ENCODE measurements at regions not wholly inside any gene's neighbourhood (a gene's known extent, or its start where the extent isn't known, plus 50 kb on each side); places are given as distances from the start of the nearest gene placed in this dataset.

DNA sequence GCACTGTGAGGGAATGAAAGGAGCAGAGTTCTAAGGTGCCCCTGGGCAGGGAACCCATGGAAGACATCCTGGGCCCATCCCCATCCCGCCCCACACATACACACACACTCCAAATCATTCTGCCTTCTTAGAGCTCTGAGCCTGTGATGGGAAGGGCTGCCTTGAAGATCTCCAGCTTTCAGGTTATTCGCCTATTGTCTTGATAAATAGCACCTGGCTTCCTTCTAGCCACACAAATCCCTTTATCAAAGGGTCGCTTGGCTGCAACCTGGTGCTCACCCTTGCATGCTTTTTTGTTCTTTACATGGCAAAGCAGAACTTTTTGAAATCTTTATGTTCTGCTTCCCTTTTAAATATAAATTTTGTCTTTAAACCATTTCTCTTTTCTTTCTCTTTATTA is 112.2 kb upstream of the TMTC1 start:
- TF ChIP-seq, protein P1, sequence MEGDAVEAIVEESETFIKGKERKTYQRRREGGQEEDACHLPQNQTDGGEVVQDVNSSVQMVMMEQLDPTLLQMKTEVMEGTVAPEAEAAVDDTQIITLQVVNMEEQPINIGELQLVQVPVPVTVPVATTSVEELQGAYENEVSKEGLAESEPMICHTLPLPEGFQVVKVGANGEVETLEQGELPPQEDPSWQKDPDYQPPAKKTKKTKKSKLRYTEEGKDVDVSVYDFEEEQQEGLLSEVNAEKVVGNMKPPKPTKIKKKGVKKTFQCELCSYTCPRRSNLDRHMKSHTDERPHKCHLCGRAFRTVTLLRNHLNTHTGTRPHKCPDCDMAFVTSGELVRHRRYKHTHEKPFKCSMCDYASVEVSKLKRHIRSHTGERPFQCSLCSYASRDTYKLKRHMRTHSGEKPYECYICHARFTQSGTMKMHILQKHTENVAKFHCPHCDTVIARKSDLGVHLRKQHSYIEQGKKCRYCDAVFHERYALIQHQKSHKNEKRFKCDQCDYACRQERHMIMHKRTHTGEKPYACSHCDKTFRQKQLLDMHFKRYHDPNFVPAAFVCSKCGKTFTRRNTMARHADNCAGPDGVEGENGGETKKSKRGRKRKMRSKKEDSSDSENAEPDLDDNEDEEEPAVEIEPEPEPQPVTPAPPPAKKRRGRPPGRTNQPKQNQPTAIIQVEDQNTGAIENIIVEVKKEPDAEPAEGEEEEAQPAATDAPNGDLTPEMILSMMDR (tag by site-specific recombination; IDR thresholded peaks at IDR 0.05) = no peak
- TF ChIP-seq ZNF274 (IDR thresholded peaks at IDR 0.05; ENCODE audit: low read length) (no peak), ZNF274 (tag by site-specific recombination; IDR thresholded peaks at IDR 0.05; ENCODE audit: borderline replicate concordance) (no peak), YY1 (tag by site-specific recombination; IDR thresholded peaks at IDR 0.05) (no peak), ZNF248 (tag by site-specific recombination; IDR thresholded peaks at IDR 0.05) (no peak), ZNF132 (tag by site-specific recombination; IDR thresholded peaks at IDR 0.05; ENCODE audit: borderline replicate concordance) (no peak), ZFP41 (tag by site-specific recombination; IDR thresholded peaks at IDR 0.05; ENCODE audit: borderline replicate concordance) (no peak), ZNF146 (tag by site-specific recombination; IDR thresholded peaks at IDR 0.05) (no peak), YY2 (tag by site-specific recombination; IDR thresholded peaks at IDR 0.05) (no peak), HOXA7 (CRISPR knock-in tag; IDR thresholded peaks at IDR 0.05; ENCODE audit: borderline replicate concordance) (no peak), ZNF747 (tag by site-specific recombination; IDR thresholded peaks at IDR 0.05) (no peak)
- TF ChIP-seq, protein P2, sequence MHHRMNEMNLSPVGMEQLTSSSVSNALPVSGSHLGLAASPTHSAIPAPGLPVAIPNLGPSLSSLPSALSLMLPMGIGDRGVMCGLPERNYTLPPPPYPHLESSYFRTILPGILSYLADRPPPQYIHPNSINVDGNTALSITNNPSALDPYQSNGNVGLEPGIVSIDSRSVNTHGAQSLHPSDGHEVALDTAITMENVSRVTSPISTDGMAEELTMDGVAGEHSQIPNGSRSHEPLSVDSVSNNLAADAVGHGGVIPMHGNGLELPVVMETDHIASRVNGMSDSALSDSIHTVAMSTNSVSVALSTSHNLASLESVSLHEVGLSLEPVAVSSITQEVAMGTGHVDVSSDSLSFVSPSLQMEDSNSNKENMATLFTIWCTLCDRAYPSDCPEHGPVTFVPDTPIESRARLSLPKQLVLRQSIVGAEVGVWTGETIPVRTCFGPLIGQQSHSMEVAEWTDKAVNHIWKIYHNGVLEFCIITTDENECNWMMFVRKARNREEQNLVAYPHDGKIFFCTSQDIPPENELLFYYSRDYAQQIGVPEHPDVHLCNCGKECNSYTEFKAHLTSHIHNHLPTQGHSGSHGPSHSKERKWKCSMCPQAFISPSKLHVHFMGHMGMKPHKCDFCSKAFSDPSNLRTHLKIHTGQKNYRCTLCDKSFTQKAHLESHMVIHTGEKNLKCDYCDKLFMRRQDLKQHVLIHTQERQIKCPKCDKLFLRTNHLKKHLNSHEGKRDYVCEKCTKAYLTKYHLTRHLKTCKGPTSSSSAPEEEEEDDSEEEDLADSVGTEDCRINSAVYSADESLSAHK (tag by site-specific recombination; IDR thresholded peaks at IDR 0.05) = no peak
- TF ChIP-seq, protein P3, sequence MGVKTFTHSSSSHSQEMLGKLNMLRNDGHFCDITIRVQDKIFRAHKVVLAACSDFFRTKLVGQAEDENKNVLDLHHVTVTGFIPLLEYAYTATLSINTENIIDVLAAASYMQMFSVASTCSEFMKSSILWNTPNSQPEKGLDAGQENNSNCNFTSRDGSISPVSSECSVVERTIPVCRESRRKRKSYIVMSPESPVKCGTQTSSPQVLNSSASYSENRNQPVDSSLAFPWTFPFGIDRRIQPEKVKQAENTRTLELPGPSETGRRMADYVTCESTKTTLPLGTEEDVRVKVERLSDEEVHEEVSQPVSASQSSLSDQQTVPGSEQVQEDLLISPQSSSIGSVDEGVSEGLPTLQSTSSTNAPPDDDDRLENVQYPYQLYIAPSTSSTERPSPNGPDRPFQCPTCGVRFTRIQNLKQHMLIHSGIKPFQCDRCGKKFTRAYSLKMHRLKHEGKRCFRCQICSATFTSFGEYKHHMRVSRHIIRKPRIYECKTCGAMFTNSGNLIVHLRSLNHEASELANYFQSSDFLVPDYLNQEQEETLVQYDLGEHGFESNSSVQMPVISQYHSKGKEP (tag by site-specific recombination; IDR thresholded peaks at IDR 0.05) = no peak
- TF ChIP-seq, protein P4, sequence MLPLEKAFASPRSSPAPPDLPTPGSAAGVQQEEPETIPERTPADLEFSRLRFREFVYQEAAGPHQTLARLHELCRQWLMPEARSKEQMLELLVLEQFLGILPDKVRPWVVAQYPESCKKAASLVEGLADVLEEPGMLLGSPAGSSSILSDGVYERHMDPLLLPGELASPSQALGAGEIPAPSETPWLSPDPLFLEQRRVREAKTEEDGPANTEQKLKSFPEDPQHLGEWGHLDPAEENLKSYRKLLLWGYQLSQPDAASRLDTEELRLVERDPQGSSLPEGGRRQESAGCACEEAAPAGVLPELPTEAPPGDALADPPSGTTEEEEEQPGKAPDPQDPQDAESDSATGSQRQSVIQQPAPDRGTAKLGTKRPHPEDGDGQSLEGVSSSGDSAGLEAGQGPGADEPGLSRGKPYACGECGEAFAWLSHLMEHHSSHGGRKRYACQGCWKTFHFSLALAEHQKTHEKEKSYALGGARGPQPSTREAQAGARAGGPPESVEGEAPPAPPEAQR (tag by site-specific recombination; IDR thresholded peaks at IDR 0.05) = no peak

All from HEK293 (cell line).